ENCODE measurements at regions not wholly inside any gene's neighbourhood (a gene's known extent, or its start where the extent isn't known, plus 50 kb on each side); places are given as distances from the start of the nearest gene placed in this dataset.

DNA sequence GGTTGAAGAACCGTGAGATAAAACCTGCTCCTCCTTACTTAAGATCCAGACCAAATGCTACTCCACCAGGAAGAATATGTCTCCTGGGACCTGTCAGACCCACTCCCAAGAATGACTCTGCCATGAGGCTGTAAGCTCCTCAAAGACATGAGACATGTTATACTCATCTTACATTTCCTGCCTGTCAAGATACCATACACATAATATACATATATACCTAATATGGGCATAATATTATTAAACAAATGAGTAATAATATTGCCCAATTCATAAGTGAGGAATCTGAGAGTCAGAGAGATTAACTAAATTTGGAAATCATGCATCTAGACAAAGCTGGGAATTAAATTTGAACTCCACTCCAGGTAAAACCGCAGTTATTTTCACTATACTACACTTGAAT, 634.9 kb downstream of the LMO4 start:
- no peak for ATAC-seq
- TF ChIP-seq PPARA (CRISPR knock-in tag; IDR thresholded peaks at IDR 0.05; ENCODE audit: borderline replicate concordance) (no peak), ZFP3 (CRISPR knock-in tag; IDR thresholded peaks at IDR 0.05) (no peak), BACH2 (CRISPR knock-in tag; IDR thresholded peaks at IDR 0.05; ENCODE audit: borderline replicate concordance) (no peak), GLIS3 (CRISPR knock-in tag; IDR thresholded peaks at IDR 0.05) (no peak), CSDC2 (CRISPR knock-in tag; IDR thresholded peaks at IDR 0.05) (no peak), SNAI2 (CRISPR knock-in tag; IDR thresholded peaks at IDR 0.05) (no peak), ZC3H10 (CRISPR knock-in tag; IDR thresholded peaks at IDR 0.05) (no peak), CSRNP3 (CRISPR knock-in tag; IDR thresholded peaks at IDR 0.05) (no peak), CREB5 (CRISPR knock-in tag; IDR thresholded peaks at IDR 0.05; ENCODE audit: low read depth) (no peak), PATZ1 (CRISPR knock-in tag; IDR thresholded peaks at IDR 0.05; ENCODE audit: borderline replicate concordance) (no peak), ARNTL (CRISPR knock-in tag; IDR thresholded peaks at IDR 0.05; ENCODE audit: borderline replicate concordance, low read depth) (no peak), TOX (CRISPR knock-in tag; IDR thresholded peaks at IDR 0.05; ENCODE audit: borderline replicate concordance) (no peak), ZNF565 (CRISPR knock-in tag; conservative IDR thresholded peaks at IDR 0.05; ENCODE audit: low read depth) (no peak), TCF4 (CRISPR knock-in tag; IDR thresholded peaks at IDR 0.05; ENCODE audit: borderline replicate concordance) (no peak), ZNF8 (CRISPR knock-in tag; IDR thresholded peaks at IDR 0.05) (no peak), ZNF70 (CRISPR knock-in tag; IDR thresholded peaks at IDR 0.05) (no peak), RARB (CRISPR knock-in tag; IDR thresholded peaks at IDR 0.05) (no peak), ZFP30 (CRISPR knock-in tag; IDR thresholded peaks at IDR 0.05) (no peak)
- TF ChIP-seq, protein P1, sequence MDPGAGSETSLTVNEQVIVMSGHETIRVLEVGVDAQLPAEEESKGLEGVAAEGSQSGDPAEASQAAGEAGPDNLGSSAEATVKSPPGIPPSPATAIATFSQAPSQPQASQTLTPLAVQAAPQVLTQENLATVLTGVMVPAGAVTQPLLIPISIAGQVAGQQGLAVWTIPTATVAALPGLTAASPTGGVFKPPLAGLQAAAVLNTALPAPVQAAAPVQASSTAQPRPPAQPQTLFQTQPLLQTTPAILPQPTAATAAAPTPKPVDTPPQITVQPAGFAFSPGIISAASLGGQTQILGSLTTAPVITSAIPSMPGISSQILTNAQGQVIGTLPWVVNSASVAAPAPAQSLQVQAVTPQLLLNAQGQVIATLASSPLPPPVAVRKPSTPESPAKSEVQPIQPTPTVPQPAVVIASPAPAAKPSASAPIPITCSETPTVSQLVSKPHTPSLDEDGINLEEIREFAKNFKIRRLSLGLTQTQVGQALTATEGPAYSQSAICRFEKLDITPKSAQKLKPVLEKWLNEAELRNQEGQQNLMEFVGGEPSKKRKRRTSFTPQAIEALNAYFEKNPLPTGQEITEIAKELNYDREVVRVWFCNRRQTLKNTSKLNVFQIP (CRISPR knock-in tag; IDR thresholded peaks at IDR 0.05; ENCODE audit: borderline replicate concordance, low read depth) = no peak

- TF ChIP-seq PATZ1 (CRISPR knock-in tag; IDR thresholded peaks at IDR 0.05; ENCODE audit: borderline replicate concordance) (no peak), ISL1 (CRISPR knock-in tag; IDR thresholded peaks at IDR 0.05) (no peak), BACH2 (CRISPR knock-in tag; IDR thresholded peaks at IDR 0.05; ENCODE audit: borderline replicate concordance) (no peak), TSHZ2 (CRISPR knock-in tag; IDR thresholded peaks at IDR 0.05) (no peak), TOX (CRISPR knock-in tag; IDR thresholded peaks at IDR 0.05; ENCODE audit: borderline replicate concordance) (no peak), ZNF70 (CRISPR knock-in tag; IDR thresholded peaks at IDR 0.05) (no peak), CSRNP3 (CRISPR knock-in tag; IDR thresholded peaks at IDR 0.05) (no peak), ESRRG (CRISPR knock-in tag; IDR thresholded peaks at IDR 0.05) (no peak), PPARA (CRISPR knock-in tag; IDR thresholded peaks at IDR 0.05; ENCODE audit: borderline replicate concordance) (no peak), ZFP3 (CRISPR knock-in tag; IDR thresholded peaks at IDR 0.05) (no peak), ZNF565 (CRISPR knock-in tag; conservative IDR thresholded peaks at IDR 0.05; ENCODE audit: low read depth) (no peak), ARNTL (CRISPR knock-in tag; IDR thresholded peaks at IDR 0.05; ENCODE audit: borderline replicate concordance, low read depth) (no peak), ZNF8 (CRISPR knock-in tag; IDR thresholded peaks at IDR 0.05) (no peak), OSR1 (CRISPR knock-in tag; IDR thresholded peaks at IDR 0.05) (no peak), SNAI2 (CRISPR knock-in tag; IDR thresholded peaks at IDR 0.05) (no peak), ZC3H10 (CRISPR knock-in tag; IDR thresholded peaks at IDR 0.05) (no peak), TCF4 (CRISPR knock-in tag; IDR thresholded peaks at IDR 0.05; ENCODE audit: borderline replicate concordance) (no peak)
- ATAC-seq = no peak
Measured at GRCh38 chr1:87965193-87965592, 636.5 kb downstream of the LMO4 start.
